Cardiac muscle cell (in vitro differentiated cells and primary cell): ENCODE measurements at regions not wholly inside any gene's neighbourhood (a gene's known extent, or its start where the extent isn't known, plus 50 kb on each side); places are given as distances from the start of the nearest gene placed in this dataset.

Source experiments
- DNase-seq, 2 donors: peaks; one replicate each; pipeline versions ENCODE4 v3.0.0 to v3.0.0-alpha.2; 2010 to 2017; ENCODE audit warnings: low read depth in 1 of 2, low spot score in 1 of 2
- H3K27ac ChIP-seq: fragments of 200-600 bp; sonication (generic); 2 replicates; pipeline ENCODE4 v1.5.1; 2016
- H3K27me3 ChIP-seq: fragments of 200-600 bp; sonication (generic); 2 replicates; pipeline ENCODE4 v1.6.0; 2016; ENCODE audit warnings: control low read depth
- H3K36me3 ChIP-seq: fragments of 200-600 bp; sonication (generic); 2 replicates; pipeline ENCODE4 v1.5.1; 2016; ENCODE audit warnings: control low read depth
- H3K4me1 ChIP-seq: fragments of 200-600 bp; sonication (generic); 2 replicates; pipeline ENCODE4 v1.8.1; 2017; ENCODE audit warnings: low read depth, mild to moderate bottlenecking, mixed run types
- H3K4me3 ChIP-seq: fragments of 200-600 bp; sonication (generic); 2 replicates; pipeline ENCODE4 v1.5.1; 2016; ENCODE audit warnings: mild to moderate bottlenecking
- H3K9me3 ChIP-seq: fragments of 200-600 bp; sonication (generic); 2 replicates; pipeline ENCODE4 v1.5.1; 2017; ENCODE audit warnings: low read depth, mild to moderate bottlenecking, control low read depth
- TF ChIP-seq, protein P1 (sequence below): IDR thresholded peaks from 2 replicates; pipeline ENCODE4 v1.5.1; 2012; ENCODE audit warnings: low read depth, mild to moderate bottlenecking, low read length

- TF ChIP-seq, protein P1, sequence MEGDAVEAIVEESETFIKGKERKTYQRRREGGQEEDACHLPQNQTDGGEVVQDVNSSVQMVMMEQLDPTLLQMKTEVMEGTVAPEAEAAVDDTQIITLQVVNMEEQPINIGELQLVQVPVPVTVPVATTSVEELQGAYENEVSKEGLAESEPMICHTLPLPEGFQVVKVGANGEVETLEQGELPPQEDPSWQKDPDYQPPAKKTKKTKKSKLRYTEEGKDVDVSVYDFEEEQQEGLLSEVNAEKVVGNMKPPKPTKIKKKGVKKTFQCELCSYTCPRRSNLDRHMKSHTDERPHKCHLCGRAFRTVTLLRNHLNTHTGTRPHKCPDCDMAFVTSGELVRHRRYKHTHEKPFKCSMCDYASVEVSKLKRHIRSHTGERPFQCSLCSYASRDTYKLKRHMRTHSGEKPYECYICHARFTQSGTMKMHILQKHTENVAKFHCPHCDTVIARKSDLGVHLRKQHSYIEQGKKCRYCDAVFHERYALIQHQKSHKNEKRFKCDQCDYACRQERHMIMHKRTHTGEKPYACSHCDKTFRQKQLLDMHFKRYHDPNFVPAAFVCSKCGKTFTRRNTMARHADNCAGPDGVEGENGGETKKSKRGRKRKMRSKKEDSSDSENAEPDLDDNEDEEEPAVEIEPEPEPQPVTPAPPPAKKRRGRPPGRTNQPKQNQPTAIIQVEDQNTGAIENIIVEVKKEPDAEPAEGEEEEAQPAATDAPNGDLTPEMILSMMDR: no peak
- DNase-seq: peak in 1 of 2 donors; percentile 21
Observed at GRCh38 chr11:11731311-11732083, 109.7 kb upstream of the GALNT18 start.

GRCh38 chr11:11728386-11728785 lies 106.6 kb upstream of the GALNT18 start:
- Histone ChIP-seq H3K9me3 (no peaks in the 10 kb centered on the region), H3K4me3 (no peak overlapping the region), H3K36me3 (no peaks in the 10 kb centered on the region), H3K27me3 (no peaks in the 10 kb centered on the region), H3K4me1 (no peaks in the 10 kb centered on the region), H3K27ac (no peak overlapping the region)
- TF ChIP-seq, protein P1: no peak
- no peak for DNase-seq

More at GRCh38 chr11:11731311-11732083, 109.7 kb upstream of the GALNT18 start:
- no peak overlapping the region for H3K4me3 ChIP-seq
- no peaks in the 10 kb centered on the region for H3K4me1 ChIP-seq
- H3K27me3 ChIP-seq: no peaks in the 10 kb centered on the region
- H3K27ac ChIP-seq: no peak overlapping the region
- H3K36me3 ChIP-seq: no peaks in the 10 kb centered on the region
- H3K9me3 ChIP-seq: no peaks in the 10 kb centered on the region

- no peak for DNase-seq
- no peaks in the 10 kb centered on the region for H3K4me1 ChIP-seq
- H3K27ac ChIP-seq: no peak overlapping the region
- no peak overlapping the region for H3K4me3 ChIP-seq
- H3K27me3 ChIP-seq: no peaks in the 10 kb centered on the region
- no peaks in the 10 kb centered on the region for H3K36me3 ChIP-seq
- no peaks in the 10 kb centered on the region for H3K9me3 ChIP-seq
- TF ChIP-seq, protein P1: no peak
Observed at GRCh38 chr11:11725438-11725837, 103.6 kb upstream of the GALNT18 start.

GRCh38 chr11:11724994-11725393 lies 103.2 kb upstream of the GALNT18 start:
- H3K4me1 ChIP-seq: no peaks in the 10 kb centered on the region
- no peaks in the 10 kb centered on the region for H3K9me3 ChIP-seq
- H3K4me3 ChIP-seq: no peak overlapping the region
- H3K27ac ChIP-seq: no peak overlapping the region
- H3K36me3 ChIP-seq: no peaks in the 10 kb centered on the region
- DNase-seq: no peak
- no peaks in the 10 kb centered on the region for H3K27me3 ChIP-seq
- TF ChIP-seq, protein P1: no peak

DNA sequence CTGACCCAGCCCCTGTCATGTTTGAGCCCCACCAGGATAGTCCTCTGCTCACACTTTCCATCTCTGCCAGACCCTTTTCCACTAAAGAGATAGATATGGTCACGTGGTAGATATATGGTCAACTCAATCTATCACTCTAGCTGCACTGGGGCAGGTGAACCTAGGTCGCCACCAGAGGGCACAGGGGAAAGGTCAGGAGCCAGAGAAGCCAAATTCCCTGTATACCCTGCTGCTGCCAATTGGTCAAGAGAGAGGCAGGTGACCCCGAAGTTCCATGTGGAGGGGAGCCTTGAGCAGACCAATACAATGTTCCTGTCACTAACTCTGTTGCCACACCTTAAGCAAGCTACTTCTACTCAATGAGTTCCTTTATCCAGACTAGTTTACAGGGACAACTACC lies 101.1 kb upstream of the GALNT18 start:
- no peak for DNase-seq
- Histone ChIP-seq H3K36me3 (no peaks in the 10 kb centered on the region), H3K27me3 (no peaks in the 10 kb centered on the region), H3K9me3 (no peaks in the 10 kb centered on the region), H3K4me3 (no peak overlapping the region), H3K4me1 (no peaks in the 10 kb centered on the region), H3K27ac (no peak overlapping the region)
- TF ChIP-seq, protein P1: no peak
